HG03558 (cell line): ENCODE measurements at regions not wholly inside any gene's neighbourhood (a gene's known extent, or its start where the extent isn't known, plus 50 kb on each side); places are given as distances from the start of the nearest gene placed in this dataset.

Experiments
- ATAC-seq: cut with Tn5 transposase; IDR thresholded peaks from one replicate; pipeline ENCODE4 v1.9.1; 2021; ENCODE audit warnings: moderate number of reproducible peaks; ENCODE audit not compliant: unreplicated experiment; ENCODE audit errors: extremely low read depth

DNA sequence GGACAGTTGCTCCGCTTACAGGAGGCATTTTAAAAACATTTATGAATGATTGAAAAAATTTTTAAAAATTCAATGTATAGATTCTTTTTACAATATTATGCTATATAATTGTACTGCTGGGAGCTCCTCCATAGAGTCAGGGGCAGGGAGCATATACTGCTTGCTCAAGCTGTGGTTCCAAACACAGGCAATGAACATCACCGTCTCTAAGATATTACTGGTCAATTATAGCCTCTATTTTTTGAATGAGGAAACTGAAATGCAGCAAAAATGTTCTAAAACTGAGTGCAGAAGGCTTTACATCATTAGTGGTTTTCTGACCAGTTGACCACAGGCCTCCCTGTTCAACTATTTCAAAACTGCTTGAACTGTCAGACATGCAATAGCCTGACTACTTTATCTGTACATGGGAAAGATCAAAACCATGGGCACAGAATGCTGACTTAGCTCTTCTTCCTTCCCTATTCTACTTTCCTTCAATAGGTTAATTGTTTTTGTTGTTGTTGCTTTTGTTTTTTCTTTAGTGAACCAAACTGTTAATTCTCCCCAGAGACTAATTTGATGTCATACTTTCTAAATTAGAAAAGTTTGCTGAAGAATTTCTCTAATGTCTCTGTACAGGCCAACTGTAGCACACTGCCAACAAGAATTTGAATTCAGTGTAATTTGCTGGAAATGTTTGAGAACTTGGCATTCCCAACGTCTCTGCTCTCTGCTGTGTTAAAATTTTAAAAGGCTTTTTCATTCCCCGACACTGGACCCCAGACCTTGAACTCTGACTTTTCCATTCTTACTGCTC lies 107.6 kb upstream of the MPDZ start:
- no peak for ATAC-seq

DNA sequence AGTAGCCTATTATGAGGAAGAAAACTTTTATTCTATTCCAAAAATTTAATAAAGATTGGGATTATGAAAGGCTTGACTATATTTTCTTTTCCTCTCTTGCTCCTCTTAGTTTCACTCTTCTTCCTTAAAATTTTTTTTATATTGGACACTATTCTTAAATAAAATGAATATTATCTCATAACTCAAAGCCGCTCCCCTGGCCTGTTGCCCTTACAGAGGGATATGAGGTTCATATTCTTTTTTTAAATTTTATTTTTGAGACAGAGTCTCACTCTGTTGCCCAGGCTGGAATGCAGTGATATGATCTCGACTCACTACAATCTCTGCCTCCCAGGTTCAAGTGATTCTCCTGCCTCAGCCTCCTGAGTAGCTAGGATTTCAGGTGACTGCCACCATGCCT lies 106.8 kb upstream of the MPDZ start:
- no peak for ATAC-seq

DNA sequence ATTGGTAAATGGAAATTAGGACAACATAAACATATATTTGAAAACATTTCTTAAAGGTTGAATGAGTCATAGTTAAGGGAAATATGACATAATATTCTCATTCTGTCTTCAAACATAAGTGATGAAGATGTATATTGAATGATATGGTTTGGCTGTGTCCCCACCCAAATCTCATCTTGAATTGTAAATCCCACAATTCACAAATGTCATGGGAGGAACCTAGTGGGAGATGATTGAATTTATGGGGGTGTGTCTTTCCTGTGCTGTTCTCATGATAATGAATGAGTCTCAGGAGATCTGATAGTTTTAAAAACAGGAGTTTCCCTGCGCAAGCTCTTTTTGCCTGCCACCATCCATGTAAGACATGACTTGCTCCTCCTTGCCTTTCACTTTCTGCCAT lies 104.4 kb upstream of the MPDZ start:
- ATAC-seq, result no peak

DNA sequence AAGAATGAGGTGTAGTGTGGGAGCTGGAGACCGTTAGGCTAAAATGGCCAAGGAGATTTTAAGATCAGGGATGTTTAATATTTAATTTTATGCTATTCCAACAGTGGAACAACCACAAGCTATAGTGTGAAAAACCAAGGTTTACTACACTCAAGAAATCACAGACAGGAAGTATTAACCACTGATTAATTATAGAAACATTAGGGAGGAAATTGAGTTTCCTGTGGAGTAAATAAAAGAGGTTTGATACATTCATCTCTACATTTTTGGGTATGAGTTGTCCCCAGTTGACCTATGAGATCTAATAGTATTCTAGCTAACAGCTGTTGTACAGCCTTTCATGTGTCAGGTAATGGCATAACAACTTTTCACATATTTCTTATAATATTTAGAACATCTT lies 103.7 kb upstream of the MPDZ start:
- ATAC-seq, result no peak

DNA sequence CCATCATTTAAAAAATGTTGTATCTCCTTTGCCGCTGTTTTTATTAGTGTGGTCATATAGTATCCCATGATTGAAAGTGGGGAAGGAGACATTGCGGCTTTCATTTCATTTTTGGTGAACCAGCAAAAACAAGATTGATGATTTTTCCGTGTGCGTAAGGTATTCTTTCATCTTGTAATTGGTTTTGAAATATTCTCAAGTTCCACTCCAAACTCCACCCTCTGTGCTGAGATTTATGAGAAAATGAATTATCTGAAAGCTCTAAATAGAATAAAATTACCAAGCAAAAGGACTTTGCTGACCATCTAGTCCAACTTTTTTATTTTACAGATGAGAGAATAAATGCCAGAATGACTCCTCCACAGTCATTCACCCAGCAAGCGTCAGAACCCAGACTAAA lies 103.1 kb upstream of the MPDZ start:
- ATAC-seq, result no peak

DNA sequence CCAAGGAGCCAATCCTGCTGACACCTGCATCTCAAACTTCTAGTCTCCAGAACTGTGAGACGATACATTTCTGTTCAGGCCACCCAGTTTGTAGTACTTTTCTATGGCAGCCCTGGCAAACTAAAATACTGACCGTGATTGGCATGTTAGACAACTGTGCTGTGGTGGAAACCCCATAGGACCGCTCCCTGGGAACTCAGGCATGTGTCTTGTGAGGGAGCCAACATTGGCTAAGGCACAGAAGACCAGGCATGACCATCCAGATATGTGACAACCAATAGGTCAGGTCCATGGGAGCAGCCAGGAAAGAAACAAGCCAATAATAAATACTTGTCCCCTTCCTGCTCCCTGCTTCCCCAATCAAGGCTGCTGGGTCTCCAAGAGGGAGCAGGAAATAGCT lies 101.4 kb upstream of the MPDZ start:
- no peak for ATAC-seq

DNA sequence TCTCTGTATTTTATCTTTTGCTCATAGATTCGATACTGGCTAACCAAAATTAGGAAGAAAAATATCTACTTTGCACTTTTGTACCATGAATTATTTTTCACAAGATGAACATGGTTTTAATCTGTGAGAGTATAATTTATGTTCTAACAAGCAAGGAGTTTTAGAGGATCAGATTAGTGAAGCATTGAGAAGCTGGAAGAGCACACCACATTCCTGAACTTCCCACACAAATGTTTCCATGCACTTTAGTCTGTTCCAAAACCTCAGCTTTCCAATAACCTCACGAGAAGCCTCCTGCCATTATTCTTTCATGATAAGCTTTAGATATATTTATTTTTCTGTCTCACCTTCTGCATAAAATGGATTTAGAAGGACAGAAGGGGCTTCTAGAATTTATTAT lies 98.7 kb upstream of the MPDZ start:
- ATAC-seq, result no peak

DNA sequence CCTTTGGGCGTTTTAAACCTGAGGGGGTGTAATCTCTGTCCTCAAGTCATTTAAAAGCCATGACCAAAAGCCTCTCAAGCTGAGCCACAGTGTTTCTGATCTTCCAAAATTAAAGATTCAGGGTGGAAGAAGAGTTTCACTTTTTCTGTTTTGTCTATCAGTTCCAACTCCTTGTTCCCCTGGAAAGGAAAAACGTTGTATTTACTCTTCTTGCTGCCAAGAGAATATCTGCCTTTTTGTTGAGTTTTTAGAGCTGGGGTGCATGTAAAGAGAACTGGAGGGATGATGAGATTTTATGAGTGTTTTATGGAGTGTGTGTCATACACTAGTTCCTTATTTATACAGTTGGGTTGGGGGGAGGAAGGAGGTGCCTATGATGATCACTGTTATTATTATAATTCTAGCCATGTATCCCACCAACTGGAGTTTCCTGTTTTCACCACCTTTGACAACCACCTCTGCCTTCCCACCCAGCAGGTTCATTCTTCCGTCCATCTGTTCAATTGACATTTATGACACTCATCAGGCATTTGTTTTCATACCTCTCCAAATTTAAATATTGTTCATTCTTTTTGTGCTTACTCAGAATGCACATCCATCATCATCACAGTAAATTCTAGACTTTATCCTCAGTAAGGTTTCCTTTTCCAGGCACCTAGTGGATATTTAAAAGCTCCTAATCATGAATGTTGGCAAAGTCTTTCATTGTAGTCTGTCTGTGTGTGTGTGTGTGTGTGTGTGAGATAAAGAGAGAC lies 97.9 kb upstream of the MPDZ start:
- no peak for ATAC-seq

DNA sequence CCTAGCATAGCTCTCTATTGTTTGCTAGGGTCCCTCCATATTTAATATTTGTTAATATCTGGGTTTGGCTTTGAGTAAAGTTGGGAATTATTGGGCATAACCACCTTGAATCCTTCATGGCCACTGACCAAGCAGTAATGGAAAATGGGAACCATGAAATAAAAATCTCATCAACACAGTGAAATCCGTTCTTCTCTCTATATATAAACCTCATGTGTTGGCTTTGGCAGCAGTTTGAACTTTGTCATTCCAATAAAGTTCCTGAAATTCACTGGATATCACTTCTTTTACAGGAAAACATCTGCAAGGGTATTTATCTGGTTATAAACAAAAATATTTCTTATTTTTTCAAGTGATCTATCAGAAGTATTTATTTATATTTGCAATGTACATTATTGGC lies 93.0 kb upstream of the MPDZ start:
- no peak for ATAC-seq

DNA sequence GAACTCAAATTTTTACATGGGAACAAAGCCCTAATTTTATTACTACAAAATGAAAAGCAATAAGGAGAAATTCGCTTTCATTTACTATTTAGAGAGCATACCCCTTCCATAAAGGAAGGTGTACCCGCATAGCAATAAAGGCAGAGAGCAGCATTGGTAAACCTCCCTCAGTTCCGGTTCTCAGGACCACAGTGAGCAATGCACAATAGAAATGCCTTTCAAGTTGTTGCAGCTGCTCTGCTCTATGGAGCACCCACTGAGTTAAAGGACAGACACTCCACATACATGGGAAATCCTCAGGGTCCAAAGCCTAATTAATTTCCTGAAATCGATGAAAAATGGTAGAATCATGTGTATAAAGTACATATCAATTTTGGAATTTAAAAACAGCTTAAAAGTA lies 89.9 kb upstream of the MPDZ start:
- ATAC-seq, result no peak

DNA sequence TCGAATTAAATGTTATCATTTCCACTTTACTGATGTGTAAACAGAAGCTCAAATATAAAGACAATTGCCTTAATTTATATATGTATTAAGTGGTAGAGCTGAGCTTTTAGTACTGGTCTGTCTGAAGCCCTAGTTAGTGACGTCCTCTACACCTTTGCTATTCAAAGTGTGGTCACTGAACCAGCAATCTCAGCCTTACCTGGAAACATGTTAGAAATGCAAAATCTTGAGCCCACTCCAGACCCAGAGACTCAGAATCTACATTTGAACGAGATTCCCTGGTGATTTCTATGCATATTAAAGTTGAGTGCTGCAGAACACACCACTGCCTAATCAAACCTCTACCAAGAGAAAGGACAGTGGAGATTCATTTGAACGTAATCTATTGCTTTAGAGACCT lies 88.3 kb upstream of the MPDZ start:
- ATAC-seq, result no peak

DNA sequence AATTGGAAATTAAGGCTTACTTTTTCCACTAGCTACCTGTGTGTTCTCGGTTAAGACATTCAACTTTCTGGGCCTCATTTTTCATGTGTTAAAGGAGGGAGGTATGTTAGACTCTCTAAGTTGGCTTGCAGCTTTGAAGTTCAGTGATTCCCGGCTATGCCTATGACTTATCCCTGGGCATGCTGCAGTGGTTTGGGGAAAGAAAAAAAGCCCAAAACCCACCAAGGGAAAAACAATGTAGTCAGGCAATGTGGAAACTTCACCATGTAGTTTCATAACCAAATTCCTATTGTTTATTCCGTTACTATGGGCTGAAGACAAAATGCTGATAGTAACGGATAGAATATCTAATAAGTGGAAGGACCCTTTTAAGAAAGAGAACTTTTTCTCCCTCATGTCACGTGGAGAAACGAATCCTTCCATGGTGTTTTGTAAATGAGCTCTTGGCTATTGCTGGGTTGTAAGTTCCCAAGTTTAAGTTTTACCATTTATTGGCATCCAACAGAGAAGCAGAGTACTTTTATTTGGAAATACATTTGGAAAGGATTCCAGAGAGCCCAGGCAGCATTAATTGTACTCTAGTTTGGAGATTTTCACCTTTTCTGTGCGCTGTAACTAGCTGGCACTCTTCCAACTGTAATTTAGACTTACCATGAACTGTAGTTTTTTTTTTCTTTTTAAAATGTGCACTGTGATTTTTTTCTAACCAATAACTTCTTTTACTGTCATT lies 84.9 kb upstream of the MPDZ start:
- no peak for ATAC-seq

DNA sequence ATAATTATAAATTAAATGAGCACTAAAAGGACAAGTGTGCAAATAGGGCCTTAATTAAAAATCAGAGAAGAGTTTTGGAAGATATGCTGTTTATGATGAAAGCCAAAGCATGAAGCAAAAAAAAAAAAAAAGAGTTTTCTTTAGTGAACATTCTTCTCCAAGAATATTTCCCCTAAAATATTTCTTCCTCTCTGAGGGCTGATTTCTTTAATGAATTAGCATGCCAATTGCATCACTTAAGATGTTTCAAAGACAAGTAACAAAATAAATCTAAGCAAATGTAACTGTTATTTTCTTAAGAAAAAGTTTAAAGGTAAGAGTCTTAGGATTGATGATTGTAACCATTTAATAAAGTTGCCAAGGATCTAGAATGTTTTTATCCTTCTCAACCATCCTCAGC lies 81.6 kb upstream of the MPDZ start:
- no peak for ATAC-seq

DNA sequence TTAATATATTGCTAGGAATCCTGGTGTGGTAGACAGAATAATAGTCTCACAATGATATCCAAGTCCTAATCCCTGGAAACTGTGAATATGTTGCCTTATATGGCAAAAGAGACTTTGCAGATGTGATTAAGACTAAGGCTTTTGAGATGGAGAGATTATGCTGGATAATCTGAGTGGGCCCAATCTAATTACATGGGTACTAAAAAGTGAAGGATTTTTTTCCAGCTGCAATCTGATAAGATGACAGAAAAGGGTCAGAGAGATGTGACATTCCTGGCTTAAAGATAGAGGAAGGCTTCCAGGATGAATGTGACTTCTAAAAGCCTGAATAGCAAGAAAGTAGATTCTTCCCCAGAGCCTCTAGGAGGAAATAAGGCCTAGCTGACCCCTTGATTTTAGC lies 80.7 kb upstream of the MPDZ start:
- no peak for ATAC-seq

DNA sequence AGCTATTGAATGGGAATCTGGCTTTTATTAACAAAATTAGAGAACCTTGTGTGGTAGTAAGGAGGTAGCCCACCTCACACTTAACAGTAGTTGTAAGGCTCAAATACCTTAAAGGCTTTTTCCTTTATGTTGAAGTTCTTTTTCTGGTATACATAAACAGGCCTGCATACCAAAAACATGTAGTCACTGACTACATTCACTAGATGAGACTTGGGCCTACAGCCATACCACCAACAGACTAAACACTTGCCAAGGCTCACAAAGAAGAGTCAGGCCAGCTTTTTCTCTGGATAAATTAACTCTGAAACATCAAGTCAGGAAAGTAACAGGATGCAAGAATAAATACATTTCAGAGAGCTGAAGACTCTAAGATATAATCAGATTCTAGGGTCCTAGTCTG lies 78.6 kb upstream of the MPDZ start:
- ATAC-seq, result no peak

DNA sequence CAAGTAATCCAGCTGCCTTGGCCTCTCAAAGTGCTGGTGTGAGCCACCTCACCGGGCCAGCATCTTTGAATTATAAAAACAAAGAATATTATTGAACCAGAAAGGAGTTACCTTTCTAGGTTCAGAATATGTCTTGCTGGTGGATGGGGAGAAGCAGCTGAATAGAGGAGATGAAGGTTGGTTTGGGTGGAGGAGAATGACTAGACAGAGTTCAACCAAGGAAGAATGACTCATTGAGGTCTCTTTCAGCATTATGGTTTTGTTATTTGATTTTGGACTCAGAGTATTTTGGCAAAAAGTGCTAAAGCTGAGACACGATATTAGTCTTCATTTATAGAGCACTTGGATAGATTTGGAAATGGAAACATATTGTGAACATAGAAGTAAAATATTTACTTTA lies 75.2 kb upstream of the MPDZ start:
- no peak for ATAC-seq

DNA sequence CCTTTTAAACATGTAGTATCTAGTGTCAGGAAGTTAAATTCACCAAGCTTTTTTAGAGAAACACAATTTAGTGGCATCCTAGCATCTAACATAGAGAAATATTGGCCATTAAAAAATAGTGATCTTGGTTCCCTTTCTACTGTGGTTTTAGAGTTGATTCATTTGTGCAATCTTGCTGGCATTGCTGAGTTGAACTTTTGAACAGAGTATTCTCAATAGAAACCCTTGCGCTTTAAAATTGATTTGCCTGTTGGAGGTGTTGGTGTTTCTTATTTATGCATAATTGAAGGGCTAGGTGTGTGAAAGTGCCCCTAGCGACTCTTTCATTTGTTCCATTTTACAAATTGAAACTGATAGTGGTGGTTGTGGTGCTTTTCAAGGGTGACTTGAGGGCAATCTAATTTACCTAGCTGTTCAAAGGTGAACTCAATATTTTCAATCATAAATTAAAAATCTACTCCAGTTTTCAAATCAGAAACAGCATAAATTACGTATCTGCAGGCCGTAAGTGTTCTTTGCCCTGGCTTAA lies 73.0 kb upstream of the MPDZ start:
- no peak for ATAC-seq

DNA sequence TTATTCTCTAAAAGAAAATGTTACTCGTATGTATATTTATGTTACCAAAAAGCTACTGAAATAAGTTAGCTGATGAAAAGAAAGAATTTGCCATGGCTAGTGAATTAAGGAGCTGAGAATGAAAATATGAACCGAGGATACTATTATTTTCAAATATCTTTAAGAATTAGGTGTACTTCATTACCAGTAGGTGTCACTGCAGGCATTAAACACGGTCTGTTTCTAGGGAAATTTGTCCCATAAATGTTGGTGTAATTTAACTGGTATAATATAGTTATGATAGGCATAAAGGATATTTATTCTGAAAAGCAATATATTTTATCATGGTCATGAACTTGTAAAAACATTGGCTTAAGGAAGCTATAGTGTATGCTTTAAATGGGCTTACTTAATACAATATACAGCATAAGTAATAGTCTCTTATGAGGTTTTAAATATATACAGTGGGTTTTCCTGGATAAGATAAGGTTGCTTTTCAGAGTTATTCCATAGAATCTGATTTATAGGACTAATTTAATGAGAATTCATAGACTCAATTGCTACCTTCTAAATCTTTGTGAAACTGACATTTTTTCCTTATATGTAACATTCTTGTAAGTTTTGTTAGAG lies 72.4 kb upstream of the MPDZ start:
- no peak for ATAC-seq

DNA sequence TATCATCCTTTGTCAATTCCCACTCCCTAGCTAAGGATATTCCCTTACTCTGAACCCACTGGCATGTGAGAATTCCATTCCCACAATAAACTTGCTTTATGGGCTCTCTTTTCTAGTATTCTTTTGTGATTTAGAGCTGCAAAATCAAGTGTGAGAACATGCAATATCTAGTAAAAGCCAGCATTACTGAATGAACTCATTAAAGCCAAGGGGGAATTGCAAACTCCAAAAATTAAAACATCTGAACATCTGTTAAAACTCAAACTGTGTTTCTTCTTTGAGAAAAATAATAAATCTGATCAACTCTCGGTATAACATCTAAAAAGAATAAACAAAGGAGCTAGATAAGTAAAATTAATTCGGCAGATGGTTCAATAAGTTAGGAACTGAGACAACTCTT lies 53.1 kb upstream of the MPDZ start:
- ATAC-seq, result no peak

DNA sequence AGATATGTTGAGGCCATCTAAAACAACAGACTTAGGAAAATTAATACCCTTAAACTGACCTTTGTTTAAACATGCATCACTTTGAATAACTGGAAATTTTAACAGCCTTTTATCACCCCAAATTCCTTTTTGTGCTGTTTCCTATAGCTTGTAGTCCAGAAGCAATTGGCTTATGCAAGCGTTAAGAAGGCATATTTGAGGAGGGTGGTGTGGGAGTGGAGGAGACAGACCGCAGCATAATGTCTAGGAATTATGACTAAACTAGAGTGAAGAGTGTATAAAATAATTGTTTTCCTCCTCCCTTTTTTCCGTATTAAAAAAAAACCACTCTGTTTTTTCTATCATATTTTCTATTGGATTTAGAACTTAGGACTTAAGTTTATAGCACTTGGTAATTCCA lies 51.8 kb upstream of the MPDZ start:
- no peak for ATAC-seq
